GM21381 (cell line): ENCODE measurements at regions not wholly inside any gene's neighbourhood (a gene's known extent, or its start where the extent isn't known, plus 50 kb on each side); places are given as distances from the start of the nearest gene placed in this dataset.

Source experiments
- ATAC-seq: cut with Tn5 transposase; IDR thresholded peaks from one replicate; pipeline ENCODE4 v1.9.1; 2021; ENCODE audit warnings: mild to moderate bottlenecking, moderate library complexity; ENCODE audit not compliant: unreplicated experiment

- no peak for ATAC-seq
Observed at GRCh38 chr6:133583907-133584427, 304.9 kb upstream of the TCF21 start.

GRCh38 chr6:133584823-133585222 lies 304.1 kb upstream of the TCF21 start:
- no peak for ATAC-seq

- no peak for ATAC-seq
Observed at GRCh38 chr6:133585978-133586377, 302.9 kb upstream of the TCF21 start.

GRCh38 chr6:133587546-133588160 lies 301.3 kb upstream of the TCF21 start:
- no peak for ATAC-seq

- no peak for ATAC-seq
Observed at GRCh38 chr6:133590196-133590595, 298.7 kb upstream of the TCF21 start.

- no peak for ATAC-seq
Observed at GRCh38 chr6:133590814-133591213, 298.1 kb upstream of the TCF21 start.

- ATAC-seq = no peak
Observed at GRCh38 chr6:133591275-133591674, 297.6 kb upstream of the TCF21 start.

GRCh38 chr6:133594652-133595110 lies 294.2 kb upstream of the TCF21 start:
- ATAC-seq = no peak

GRCh38 chr6:133595111-133595761 lies 293.7 kb upstream of the TCF21 start:
- no peak for ATAC-seq

GRCh38 chr6:133606852-133607251 lies 282.1 kb upstream of the TCF21 start:
- ATAC-seq = no peak

GRCh38 chr6:133608620-133609019 lies 280.3 kb upstream of the TCF21 start:
- no peak for ATAC-seq

- no peak for ATAC-seq
Observed at GRCh38 chr6:133609415-133610226, 279.3 kb upstream of the TCF21 start.

- ATAC-seq = no peak
Observed at GRCh38 chr6:133610227-133610840, 278.6 kb upstream of the TCF21 start.

GRCh38 chr6:133610971-133611370 lies 277.9 kb upstream of the TCF21 start:
- ATAC-seq = no peak

GRCh38 chr6:133612459-133612858 lies 276.5 kb upstream of the TCF21 start:
- no peak for ATAC-seq

- no peak for ATAC-seq
Observed at GRCh38 chr6:133613211-133613610, 275.7 kb upstream of the TCF21 start.

GRCh38 chr6:133621751-133622150 lies 267.2 kb upstream of the TCF21 start:
- ATAC-seq = no peak

- ATAC-seq = no peak
Observed at GRCh38 chr6:133623065-133623464, 265.8 kb upstream of the TCF21 start.

GRCh38 chr6:133623621-133624020 lies 265.3 kb upstream of the TCF21 start:
- ATAC-seq = no peak

- ATAC-seq = no peak
Observed at GRCh38 chr6:133626096-133626666, 262.7 kb upstream of the TCF21 start.

GRCh38 chr6:133629970-133630369 lies 258.9 kb upstream of the TCF21 start:
- ATAC-seq = no peak
